ENCODE measurements at regions not wholly inside any gene's neighbourhood (a gene's known extent, or its start where the extent isn't known, plus 50 kb on each side); places are given as distances from the start of the nearest gene placed in this dataset.

DNA sequence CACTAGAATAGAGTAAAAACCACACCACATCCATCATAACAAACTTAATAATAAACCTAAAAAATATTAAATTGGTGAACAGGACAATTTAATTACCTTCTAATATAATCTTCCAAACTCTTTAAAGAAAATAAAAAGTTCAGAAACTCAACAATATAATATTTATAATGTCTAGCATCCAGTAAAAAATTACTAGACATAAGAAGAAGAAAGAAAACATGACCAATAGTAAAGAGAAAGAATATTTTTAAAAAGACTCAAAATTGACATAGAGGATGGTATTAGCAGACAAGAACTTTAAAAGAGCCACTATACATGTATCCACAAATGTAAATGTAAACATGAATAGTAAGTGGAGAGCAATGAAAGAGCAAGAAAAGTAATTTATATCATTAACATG, 388.4 kb downstream of the TFEC start:
- Histone ChIP-seq H3K36me3 (ENCODE audit: control insufficient read depth, insufficient read depth, low read length) (no peaks in the 10 kb centered on the region), H3K4me3 (ENCODE audit: low read depth, low read length) (no peak overlapping the region), H3K27me3 (ENCODE audit: control insufficient read depth, insufficient read depth, low read length) (no peaks in the 10 kb centered on the region)
- TF ChIP-seq, protein P1, sequence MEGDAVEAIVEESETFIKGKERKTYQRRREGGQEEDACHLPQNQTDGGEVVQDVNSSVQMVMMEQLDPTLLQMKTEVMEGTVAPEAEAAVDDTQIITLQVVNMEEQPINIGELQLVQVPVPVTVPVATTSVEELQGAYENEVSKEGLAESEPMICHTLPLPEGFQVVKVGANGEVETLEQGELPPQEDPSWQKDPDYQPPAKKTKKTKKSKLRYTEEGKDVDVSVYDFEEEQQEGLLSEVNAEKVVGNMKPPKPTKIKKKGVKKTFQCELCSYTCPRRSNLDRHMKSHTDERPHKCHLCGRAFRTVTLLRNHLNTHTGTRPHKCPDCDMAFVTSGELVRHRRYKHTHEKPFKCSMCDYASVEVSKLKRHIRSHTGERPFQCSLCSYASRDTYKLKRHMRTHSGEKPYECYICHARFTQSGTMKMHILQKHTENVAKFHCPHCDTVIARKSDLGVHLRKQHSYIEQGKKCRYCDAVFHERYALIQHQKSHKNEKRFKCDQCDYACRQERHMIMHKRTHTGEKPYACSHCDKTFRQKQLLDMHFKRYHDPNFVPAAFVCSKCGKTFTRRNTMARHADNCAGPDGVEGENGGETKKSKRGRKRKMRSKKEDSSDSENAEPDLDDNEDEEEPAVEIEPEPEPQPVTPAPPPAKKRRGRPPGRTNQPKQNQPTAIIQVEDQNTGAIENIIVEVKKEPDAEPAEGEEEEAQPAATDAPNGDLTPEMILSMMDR (IDR thresholded peaks at IDR 0.05; ENCODE audit: insufficient read depth, low read length, poor library complexity, severe bottlenecking) = no peak
- DNase-seq (ENCODE audit: low read depth) = no peak

DNA sequence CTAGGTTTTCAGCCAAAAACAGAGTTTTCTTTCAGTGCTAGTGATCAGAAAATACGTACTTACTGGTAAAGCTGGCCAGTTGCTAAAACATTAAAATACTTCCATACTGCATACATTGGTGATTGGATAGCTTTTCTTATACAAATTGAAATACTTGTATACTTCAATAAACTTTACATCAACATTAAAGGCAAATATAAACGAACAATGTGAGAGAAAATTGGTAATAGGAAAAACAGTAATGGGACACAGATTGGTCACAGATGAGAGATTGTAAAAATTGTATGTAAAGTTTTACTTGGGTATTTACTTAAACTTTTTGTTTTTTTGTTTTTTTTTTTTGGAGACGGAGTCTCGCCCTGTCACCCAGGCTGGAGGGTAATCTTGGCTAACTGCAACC, 391.7 kb downstream of the TFEC start:
- TF ChIP-seq, protein P1 (IDR thresholded peaks at IDR 0.05; ENCODE audit: insufficient read depth, low read length, poor library complexity, severe bottlenecking) = no peak
- DNase-seq (ENCODE audit: low read depth) = no peak
- Histone ChIP-seq H3K4me3 (ENCODE audit: low read depth, low read length) (no peak overlapping the region), H3K27me3 (ENCODE audit: control insufficient read depth, insufficient read depth, low read length) (no peaks in the 10 kb centered on the region), H3K36me3 (ENCODE audit: control insufficient read depth, insufficient read depth, low read length) (no peaks in the 10 kb centered on the region)

DNA sequence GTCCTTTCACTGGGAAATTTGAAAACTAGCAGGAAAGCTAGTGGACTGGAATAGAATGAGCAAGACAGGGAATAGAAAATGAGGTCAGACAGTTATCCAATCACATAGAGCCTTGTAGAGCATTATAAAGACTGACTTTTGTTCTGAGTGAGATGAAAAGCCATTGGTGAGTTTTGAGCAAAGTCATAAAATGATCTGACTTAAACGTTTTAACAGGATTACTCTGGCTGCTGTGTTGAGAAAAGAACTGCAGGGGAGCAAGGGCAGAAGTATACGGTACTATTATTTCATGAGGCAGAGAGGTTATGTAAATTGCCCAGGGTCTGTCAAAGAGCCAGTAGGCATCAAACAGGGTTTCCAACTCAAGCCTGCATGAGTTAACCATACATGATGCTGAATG, 393.4 kb downstream of the TFEC start:
- Histone ChIP-seq H3K27me3 (ENCODE audit: control insufficient read depth, insufficient read depth, low read length) (no peaks in the 10 kb centered on the region), H3K4me3 (ENCODE audit: low read depth, low read length) (no peak overlapping the region), H3K36me3 (ENCODE audit: control insufficient read depth, insufficient read depth, low read length) (no peaks in the 10 kb centered on the region)
- DNase-seq (ENCODE audit: low read depth) = no peak
- TF ChIP-seq, protein P1 (IDR thresholded peaks at IDR 0.05; ENCODE audit: insufficient read depth, low read length, poor library complexity, severe bottlenecking) = no peak

DNA sequence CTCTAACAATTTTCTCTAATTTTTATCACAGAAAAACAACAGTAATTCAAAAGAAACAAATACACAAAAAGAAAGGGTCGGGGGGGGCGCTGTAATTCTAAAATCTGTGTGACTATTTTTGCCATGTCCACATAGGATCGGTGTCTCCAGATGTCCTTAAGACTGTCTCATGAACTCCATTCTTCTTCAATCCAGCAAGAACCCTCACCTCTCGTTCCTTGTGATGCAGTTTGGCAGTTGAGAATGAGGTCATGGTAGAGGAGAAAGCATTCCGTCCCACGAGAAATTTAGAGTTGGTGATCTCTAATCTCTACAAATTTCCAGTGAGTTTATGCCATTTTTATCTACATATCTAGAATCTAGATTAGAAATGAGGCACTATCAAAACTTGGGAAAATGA, 394.7 kb downstream of the TFEC start:
- no peak for DNase-seq (ENCODE audit: low read depth)
- Histone ChIP-seq H3K36me3 (ENCODE audit: control insufficient read depth, insufficient read depth, low read length) (no peaks in the 10 kb centered on the region), H3K27me3 (ENCODE audit: control insufficient read depth, insufficient read depth, low read length) (no peaks in the 10 kb centered on the region), H3K4me3 (ENCODE audit: low read depth, low read length) (no peak overlapping the region)
- TF ChIP-seq, protein P1 (IDR thresholded peaks at IDR 0.05; ENCODE audit: insufficient read depth, low read length, poor library complexity, severe bottlenecking) = no peak

DNA sequence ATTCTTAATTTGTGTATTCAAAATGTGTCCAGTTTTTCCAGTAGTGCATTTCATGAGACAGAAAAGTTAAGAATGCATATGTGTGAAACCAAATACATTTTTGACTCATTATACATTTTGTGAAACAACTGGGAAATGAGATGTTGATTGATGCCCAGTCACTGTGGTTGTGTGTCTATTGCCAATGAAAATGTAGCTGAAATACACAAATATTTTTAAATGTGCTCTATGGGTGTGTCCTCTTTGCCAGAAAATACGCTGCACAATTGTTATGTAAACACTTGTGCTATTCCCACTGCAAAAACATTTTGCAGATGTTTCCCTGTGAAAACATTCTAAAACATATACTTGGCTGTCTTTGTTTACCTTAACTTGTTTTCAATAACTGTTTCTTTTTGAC, 395.2 kb downstream of the TFEC start:
- no peak for DNase-seq (ENCODE audit: low read depth)
- H3K36me3 ChIP-seq (ENCODE audit: control insufficient read depth, insufficient read depth, low read length) = no peaks in the 10 kb centered on the region
- no peaks in the 10 kb centered on the region for H3K27me3 ChIP-seq (ENCODE audit: control insufficient read depth, insufficient read depth, low read length)
- H3K4me3 ChIP-seq (ENCODE audit: low read depth, low read length) = no peak overlapping the region
- TF ChIP-seq, protein P1 (IDR thresholded peaks at IDR 0.05; ENCODE audit: insufficient read depth, low read length, poor library complexity, severe bottlenecking) = no peak

DNA sequence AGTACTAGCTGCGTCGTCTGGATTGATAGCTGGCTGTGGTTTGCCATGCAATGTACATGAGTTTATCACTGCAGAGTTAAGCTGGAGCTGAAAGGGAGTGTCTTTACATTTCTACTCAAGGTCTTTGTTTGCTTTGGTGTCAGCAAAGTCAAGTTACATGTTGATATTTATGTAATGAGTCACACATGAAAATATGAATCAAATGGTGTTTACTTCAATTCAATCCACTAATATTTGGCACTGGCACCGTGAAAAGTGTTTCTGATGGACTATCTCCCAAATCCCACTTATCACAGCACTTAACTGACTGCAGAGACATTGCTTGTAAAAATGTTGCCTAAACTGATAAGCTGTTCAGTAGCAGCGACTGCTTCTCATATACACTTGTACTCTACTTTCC, 395.9 kb downstream of the TFEC start:
- Histone ChIP-seq H3K27me3 (ENCODE audit: control insufficient read depth, insufficient read depth, low read length) (no peaks in the 10 kb centered on the region), H3K36me3 (ENCODE audit: control insufficient read depth, insufficient read depth, low read length) (no peaks in the 10 kb centered on the region), H3K4me3 (ENCODE audit: low read depth, low read length) (no peak overlapping the region)
- no peak for DNase-seq (ENCODE audit: low read depth)
- TF ChIP-seq, protein P1 (IDR thresholded peaks at IDR 0.05; ENCODE audit: insufficient read depth, low read length, poor library complexity, severe bottlenecking) = no peak
